SK-N-SH (cell line): ENCODE measurements at regions not wholly inside any gene's neighbourhood (a gene's known extent, or its start where the extent isn't known, plus 50 kb on each side); places are given as distances from the start of the nearest gene placed in this dataset.

Source experiments
- CTCF ChIA-PET: fragments of 300-600, 350-600 bp; formaldehyde crosslinking; extraction: SDS; loops from one replicate; lab custom pipeline; 2021; lab: Yijun Ruan, JAX
- POLR2A ChIA-PET: fragments of 350-600 bp; sonication (Branson Sonifier 250); formaldehyde crosslinking; extraction: SDS; loops from one replicate; lab custom pipeline; 2020; ENCODE audit warnings: antibody characterized with exemption, inconsistent platforms; lab: Yijun Ruan, JAX
- DNase-seq: peaks from one replicate; pipeline ENCODE4 v3.0.0; 2012
- H2AFZ ChIP-seq: fragments of 200-600 bp; sonication (generic); 2 replicates; pipeline ENCODE4 v1.8.1; 2016; ENCODE audit warnings: antibody characterized with exemption, mild to moderate bottlenecking, low read depth
- H3F3A ChIP-seq: fragments of 200-600 bp; sonication (generic); replicated peaks from 2 replicates; pipeline ENCODE3; 2016; ENCODE audit warnings: antibody characterized with exemption, mild to moderate bottlenecking; ENCODE audit not compliant: insufficient read depth
- H3K27ac ChIP-seq, 2 experiments: fragments of 200-500 bp in 1 of 2; fragments of 200-600 bp in 1 of 2; sonication (Bioruptor generic) in 1 of 2; sonication (generic), shearing (Covaris generic) in 1 of 2; 2 replicates each; pipeline versions ENCODE4 v1.5.1 to v1.6.1; 2014 to 2016; ENCODE audit warnings: low read depth in 2 of 2, inconsistent platforms in 1 of 2, low read length in 1 of 2, mild to moderate bottlenecking in 1 of 2, mixed read lengths in 1 of 2
- H3K27me3 ChIP-seq: fragments of 200-600 bp; sonication (generic), shearing (Covaris generic); 2 replicates; pipeline ENCODE4 v1.6.1; 2016; ENCODE audit warnings: mixed run types; ENCODE audit not compliant: insufficient read depth
- H3K36me3 ChIP-seq, 2 experiments: fragments of 200-500 bp in 1 of 2; fragments of 200-600 bp in 1 of 2; sonication (Bioruptor generic) in 1 of 2; sonication (generic) in 1 of 2; replicated peaks in 1 of 2; 2 replicates each; pipeline versions ENCODE3 to v1.5.1; 2014 to 2016; ENCODE audit warnings: low read length in 1 of 2, mild to moderate bottlenecking in 1 of 2; ENCODE audit not compliant: insufficient read depth in 2 of 2, control insufficient read depth in 1 of 2
- H3K4me1 ChIP-seq, 2 experiments: fragments of 200-500 bp in 1 of 2; fragments of 200-600 bp in 1 of 2; sonication (Bioruptor generic) in 1 of 2; sonication (generic), shearing (Covaris generic) in 1 of 2; 2 replicates each; pipeline versions ENCODE4 v1.5.1 to v1.6.1; 2014 to 2016; ENCODE audit warnings: low read depth in 1 of 2, low read length in 1 of 2, mixed run types in 1 of 2; ENCODE audit not compliant: insufficient read depth in 2 of 2, control insufficient read depth in 1 of 2
- H3K4me2 ChIP-seq: fragments of 200-600 bp; sonication (generic), shearing (Covaris generic); 2 replicates; pipeline ENCODE4 v1.6.1; 2017; ENCODE audit warnings: mixed run types
- H3K4me3 ChIP-seq, 2 experiments: fragments of 200-500 bp in 1 of 2; fragments of 200-600 bp in 1 of 2; sonication (Bioruptor generic) in 1 of 2; sonication (generic), shearing (Covaris generic) in 1 of 2; 2 replicates each; pipeline versions ENCODE4 v1.5.1 to v1.8.1; 2014 to 2016; ENCODE audit warnings: low read depth in 2 of 2, inconsistent platforms in 1 of 2, low read length in 1 of 2, mild to moderate bottlenecking in 1 of 2, mixed read lengths in 1 of 2, moderate library complexity in 1 of 2
- H3K79me2 ChIP-seq: fragments of 200-600 bp; sonication (generic); 2 replicates; pipeline ENCODE4 v1.8.1; 2017; ENCODE audit warnings: mild to moderate bottlenecking; ENCODE audit not compliant: insufficient read depth
- H3K9ac ChIP-seq: fragments of 200-600 bp; sonication (generic); 2 replicates; pipeline ENCODE4 v1.6.1; 2017; ENCODE audit warnings: mixed run types
- H3K9me2 ChIP-seq: fragments of 200-600 bp; sonication (generic); 2 replicates; pipeline ENCODE4 v1.6.1; 2017; ENCODE audit warnings: mixed run types
- H3K9me3 ChIP-seq: fragments of 200-600 bp; sonication (generic); 2 replicates; pipeline ENCODE4 v1.6.1; 2017; ENCODE audit warnings: mixed run types, mild to moderate bottlenecking, moderate library complexity
- H4K20me1 ChIP-seq: fragments of 200-600 bp; sonication (generic); 2 replicates; pipeline ENCODE4 v1.6.1; 2017; ENCODE audit warnings: mild to moderate bottlenecking, mixed run types; ENCODE audit not compliant: insufficient read depth
- ELF1 ChIP-seq: IDR thresholded peaks from 2 replicates; pipeline ENCODE4 v1.4.0; 2012
- EP300 ChIP-seq, 2 experiments: IDR thresholded peaks; 2 replicates each; pipeline versions ENCODE4 v1.4.0 to v1.6.1; 2012; ENCODE audit warnings: borderline replicate concordance in 1 of 2, low read depth in 1 of 2, low read length in 1 of 2
- FOSL2 ChIP-seq: IDR thresholded peaks from 2 replicates; pipeline ENCODE4 v1.4.0; 2012; ENCODE audit warnings: low read depth, mild to moderate bottlenecking, moderate library complexity, borderline replicate concordance
- FOXM1 ChIP-seq: IDR thresholded peaks from 2 replicates; pipeline ENCODE4 v1.4.0; 2012; ENCODE audit warnings: low read depth, mild to moderate bottlenecking
- GATA2 ChIP-seq: sonication (generic); formaldehyde crosslinking; IDR thresholded peaks from 2 replicates; pipeline ENCODE4 v1.5.0; 2020; ENCODE audit warnings: mild to moderate bottlenecking, missing genetic modification reagents
- MXI1 ChIP-seq: IDR thresholded peaks from 2 replicates; pipeline ENCODE4 v1.6.1; 2012; ENCODE audit warnings: mild to moderate bottlenecking, low read depth, low read length, improper control_type of control experiment
- NFIC ChIP-seq: IDR thresholded peaks from 2 replicates; pipeline ENCODE4 v1.4.0; 2012; ENCODE audit warnings: borderline replicate concordance
- NRF1 ChIP-seq: IDR thresholded peaks from 2 replicates; pipeline ENCODE4 v1.6.1; 2012; ENCODE audit warnings: low read depth, mild to moderate bottlenecking, low read length
- POLR2AphosphoS5 ChIP-seq: IDR thresholded peaks from 2 replicates; pipeline ENCODE4 v1.6.1; 2012; ENCODE audit warnings: low read depth, low read length
- RAD21 ChIP-seq: IDR thresholded peaks from 2 replicates; pipeline ENCODE4 v1.6.1; 2012; ENCODE audit warnings: mild to moderate bottlenecking, low read length
- RFX5 ChIP-seq: IDR thresholded peaks from 2 replicates; pipeline ENCODE4 v1.6.1; 2012; ENCODE audit warnings: mild to moderate bottlenecking, improper control_type of control experiment, low read length
- RXRA ChIP-seq: IDR thresholded peaks from 2 replicates; pipeline ENCODE4 v1.4.0; 2012; ENCODE audit warnings: low read depth, mild to moderate bottlenecking, borderline replicate concordance
- SIN3A ChIP-seq: IDR thresholded peaks from 2 replicates; pipeline ENCODE4 v1.6.1; 2012; ENCODE audit warnings: low read depth, mild to moderate bottlenecking, low read length, moderate library complexity, borderline replicate concordance
- TCF12 ChIP-seq: IDR thresholded peaks from 2 replicates; pipeline ENCODE4 v1.4.0; 2012
- TEAD4 ChIP-seq: IDR thresholded peaks from 2 replicates; pipeline ENCODE4 v1.4.0; 2012; ENCODE audit warnings: mild to moderate bottlenecking, borderline replicate concordance; ENCODE audit not compliant: insufficient read depth
- YY1 ChIP-seq: IDR thresholded peaks from 2 replicates; pipeline ENCODE4 v1.4.0; 2012; ENCODE audit warnings: low read depth, mild to moderate bottlenecking
- WGBS: methylation state at CpG from one replicate; pipeline ENCODE4 v1.1.6; 2017; ENCODE audit warnings: low lambda C conversion rate; 5-methylcytosine and 5-hydroxymethylcytosine counted together
- TF ChIP-seq, protein P1 (sequence below): IDR thresholded peaks from 2 replicates; pipeline ENCODE4 v1.4.0; 2012; ENCODE audit warnings: low read depth, borderline replicate concordance
- TF ChIP-seq, protein P2 (sequence below): IDR thresholded peaks from 2 replicates; pipeline ENCODE4 v1.4.0; 2012; ENCODE audit warnings: low read depth
- TF ChIP-seq, protein P3 (sequence below): IDR thresholded peaks from 2 replicates; pipeline ENCODE4 v1.4.0; 2012; ENCODE audit warnings: low read depth, borderline replicate concordance
- TF ChIP-seq, protein P4 (sequence below): IDR thresholded peaks from 2 replicates; pipeline ENCODE4; 2012

DNA sequence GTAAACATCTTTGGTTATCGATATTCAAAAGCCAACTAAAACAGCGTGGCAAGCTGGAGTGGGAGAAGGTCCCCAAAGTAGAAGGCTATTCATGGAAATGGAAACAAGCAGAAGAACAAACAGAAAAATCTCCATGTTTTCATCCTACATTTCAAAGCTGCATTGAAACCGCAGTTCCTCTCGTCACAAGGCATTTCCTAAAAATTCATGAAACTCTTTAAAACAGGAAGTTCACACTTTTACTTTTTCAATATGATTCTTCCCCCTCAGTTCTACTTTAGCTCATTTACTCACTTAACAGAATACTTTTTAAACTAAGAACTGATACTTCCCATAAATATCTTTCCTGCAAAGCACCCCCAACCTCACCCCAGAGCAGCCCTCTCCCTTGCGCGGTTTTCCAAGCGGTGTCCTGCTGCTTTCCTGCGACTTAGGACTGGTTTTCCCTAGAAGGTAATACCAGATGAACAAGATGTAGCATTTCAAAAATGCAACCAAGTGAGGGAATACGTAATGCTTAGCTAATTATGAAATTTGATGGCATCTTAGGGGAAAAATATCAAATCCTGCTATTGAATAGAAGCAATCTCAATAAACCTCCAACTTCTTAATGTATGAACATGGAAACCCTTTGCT, 228.3 kb upstream of the PKN2 start:
- H3K9ac ChIP-seq = no peak overlapping the region
- H3K4me2 ChIP-seq = no peak overlapping the region
- DNase-seq = no peak
- H3K9me2 ChIP-seq = no peaks in the 10 kb centered on the region
- H3K4me3 ChIP-seq = no peak overlapping the region
- H3K79me2 ChIP-seq = no peaks in the 10 kb centered on the region
- no peaks in the 10 kb centered on the region for H3K36me3 ChIP-seq
- no peaks in the 10 kb centered on the region; the same call in 1 of the 2 replicates for H3K27me3 ChIP-seq
- no peak overlapping the region for H2AFZ ChIP-seq
- no peaks in the 10 kb centered on the region for H3K9me3 ChIP-seq
- ChIA-PET CTCF (no interaction called here), POLR2A (no interaction called here)
- WGBS = 49% methylated on average over 9 of the region's 9 CpGs
- H3K4me1 ChIP-seq = no peaks in the 10 kb centered on the region
- H3K27ac ChIP-seq = no peak overlapping the region
- TF ChIP-seq FOXM1 = no peak
- no peak for TF ChIP-seq POLR2AphosphoS5
- no peak for TF ChIP-seq GATA2 (CRISPR knock-in tag)
- no peak for TF ChIP-seq RXRA
- TF ChIP-seq EP300 (IDR thresholded peaks at IDR 0.05; ENCODE audit: borderline replicate concordance in 1 of 2, low read depth in 1 of 2, low read length in 1 of 2) = no peak
- TF ChIP-seq MXI1 = no peak
- H3F3A ChIP-seq = no peaks in the 10 kb centered on the region
- H4K20me1 ChIP-seq = no peaks in the 10 kb centered on the region

DNA sequence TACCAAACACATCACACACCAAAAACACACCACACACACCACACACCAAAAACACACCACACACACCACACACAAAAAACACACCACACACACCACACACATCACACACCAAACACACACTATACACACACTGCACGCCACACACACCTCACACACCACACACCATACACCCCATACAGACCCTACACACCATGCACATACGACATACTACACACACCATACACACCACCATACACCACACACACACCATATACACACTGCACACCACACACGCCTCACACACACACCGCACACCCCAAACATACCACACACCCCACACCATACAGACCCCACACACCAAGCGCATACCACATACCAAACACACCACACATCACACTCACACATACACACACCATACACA, 226.9 kb upstream of the PKN2 start:
- H3K9me3 ChIP-seq = no peaks in the 10 kb centered on the region
- peaks cover 4% of the 10 kb centered on the region; the same call in 1 of the 2 replicates for H3K27me3 ChIP-seq
- H3K4me2 ChIP-seq = no peak overlapping the region
- H3K9me2 ChIP-seq = no peaks in the 10 kb centered on the region
- DNase-seq = no peak
- H4K20me1 ChIP-seq = no peaks in the 10 kb centered on the region
- H3K79me2 ChIP-seq = no peaks in the 10 kb centered on the region
- POLR2A ChIA-PET = no interaction called here
- peaks cover 5% of the 10 kb centered on the region for H3F3A ChIP-seq
- H3K9ac ChIP-seq = no peak overlapping the region
- H3K4me1 ChIP-seq = no peaks in the 10 kb centered on the region
- H2AFZ ChIP-seq = no peak overlapping the region
- WGBS = 40% methylated on average over 5 of the region's 5 CpGs
- TF ChIP-seq NFIC = no peak
- TF ChIP-seq YY1 = no peak
- TF ChIP-seq, protein P1, sequence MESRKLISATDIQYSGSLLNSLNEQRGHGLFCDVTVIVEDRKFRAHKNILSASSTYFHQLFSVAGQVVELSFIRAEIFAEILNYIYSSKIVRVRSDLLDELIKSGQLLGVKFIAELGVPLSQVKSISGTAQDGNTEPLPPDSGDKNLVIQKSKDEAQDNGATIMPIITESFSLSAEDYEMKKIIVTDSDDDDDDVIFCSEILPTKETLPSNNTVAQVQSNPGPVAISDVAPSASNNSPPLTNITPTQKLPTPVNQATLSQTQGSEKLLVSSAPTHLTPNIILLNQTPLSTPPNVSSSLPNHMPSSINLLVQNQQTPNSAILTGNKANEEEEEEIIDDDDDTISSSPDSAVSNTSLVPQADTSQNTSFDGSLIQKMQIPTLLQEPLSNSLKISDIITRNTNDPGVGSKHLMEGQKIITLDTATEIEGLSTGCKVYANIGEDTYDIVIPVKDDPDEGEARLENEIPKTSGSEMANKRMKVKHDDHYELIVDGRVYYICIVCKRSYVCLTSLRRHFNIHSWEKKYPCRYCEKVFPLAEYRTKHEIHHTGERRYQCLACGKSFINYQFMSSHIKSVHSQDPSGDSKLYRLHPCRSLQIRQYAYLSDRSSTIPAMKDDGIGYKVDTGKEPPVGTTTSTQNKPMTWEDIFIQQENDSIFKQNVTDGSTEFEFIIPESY = no peak
- TF ChIP-seq FOSL2 = no peak
- TF ChIP-seq, protein P2, sequence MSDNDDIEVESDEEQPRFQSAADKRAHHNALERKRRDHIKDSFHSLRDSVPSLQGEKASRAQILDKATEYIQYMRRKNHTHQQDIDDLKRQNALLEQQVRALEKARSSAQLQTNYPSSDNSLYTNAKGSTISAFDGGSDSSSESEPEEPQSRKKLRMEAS = no peak
- TF ChIP-seq SIN3A = no peak
- TF ChIP-seq RFX5 = no peak
- no peak for TF ChIP-seq TEAD4
- TF ChIP-seq, protein P3, sequence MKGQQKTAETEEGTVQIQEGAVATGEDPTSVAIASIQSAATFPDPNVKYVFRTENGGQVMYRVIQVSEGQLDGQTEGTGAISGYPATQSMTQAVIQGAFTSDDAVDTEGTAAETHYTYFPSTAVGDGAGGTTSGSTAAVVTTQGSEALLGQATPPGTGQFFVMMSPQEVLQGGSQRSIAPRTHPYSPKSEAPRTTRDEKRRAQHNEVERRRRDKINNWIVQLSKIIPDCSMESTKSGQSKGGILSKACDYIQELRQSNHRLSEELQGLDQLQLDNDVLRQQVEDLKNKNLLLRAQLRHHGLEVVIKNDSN = no peak
- no peak for TF ChIP-seq RAD21
- TF ChIP-seq, protein P4, sequence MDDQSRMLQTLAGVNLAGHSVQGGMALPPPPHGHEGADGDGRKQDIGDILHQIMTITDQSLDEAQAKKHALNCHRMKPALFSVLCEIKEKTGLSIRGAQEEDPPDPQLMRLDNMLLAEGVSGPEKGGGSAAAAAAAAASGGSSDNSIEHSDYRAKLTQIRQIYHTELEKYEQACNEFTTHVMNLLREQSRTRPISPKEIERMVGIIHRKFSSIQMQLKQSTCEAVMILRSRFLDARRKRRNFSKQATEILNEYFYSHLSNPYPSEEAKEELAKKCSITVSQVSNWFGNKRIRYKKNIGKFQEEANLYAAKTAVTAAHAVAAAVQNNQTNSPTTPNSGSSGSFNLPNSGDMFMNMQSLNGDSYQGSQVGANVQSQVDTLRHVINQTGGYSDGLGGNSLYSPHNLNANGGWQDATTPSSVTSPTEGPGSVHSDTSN = no peak
- TF ChIP-seq RXRA = no peak
- no peak for TF ChIP-seq ELF1
- TF ChIP-seq NRF1 = no peak
- no peak for TF ChIP-seq TCF12
- no peaks in the 10 kb centered on the region for H3K36me3 ChIP-seq
- no peak overlapping the region for H3K4me3 ChIP-seq
- H3K27ac ChIP-seq = no peak overlapping the region
- CTCF ChIA-PET = no interaction called here
